ENCODE measurements at regions not wholly inside any gene's neighbourhood (a gene's known extent, or its start where the extent isn't known, plus 50 kb on each side); places are given as distances from the start of the nearest gene placed in this dataset.

- no peak for DNase-seq (ENCODE audit: low read depth)
- TF ChIP-seq CTCF (conservative IDR thresholded peaks at IDR 0.05; ENCODE audit: low read depth, low read length), result no peak
Observed at GRCh38 chr4:171561419-171561818, 251.8 kb upstream of the GALNTL6 start.

DNA sequence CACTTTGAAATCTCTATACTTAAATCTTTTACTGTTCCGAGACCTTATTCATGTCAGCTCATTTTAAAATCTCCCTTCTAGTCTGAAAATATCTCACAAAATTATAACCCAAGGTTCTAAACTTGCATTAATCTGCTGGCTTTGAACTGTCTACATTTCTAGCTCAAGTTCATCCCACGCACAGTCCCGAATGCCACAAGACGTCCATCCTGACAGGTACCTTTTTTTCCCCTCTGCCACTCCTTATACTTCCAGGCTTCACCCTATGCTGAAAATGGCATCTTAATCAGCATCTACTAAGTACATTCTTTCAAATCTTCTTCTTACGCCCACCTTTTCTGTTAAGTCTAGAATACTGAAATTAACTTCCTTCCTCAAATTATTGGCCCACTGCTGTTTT, 259.2 kb upstream of the GALNTL6 start:
- DNase-seq (ENCODE audit: low read depth), result no peak
- TF ChIP-seq CTCF (conservative IDR thresholded peaks at IDR 0.05; ENCODE audit: low read depth, low read length), result no peak
- no peak overlapping the region for H3K4me3 ChIP-seq (ENCODE audit: low read depth, low read length)

More at GRCh38 chr4:171561419-171561818, 251.8 kb upstream of the GALNTL6 start:
- no peak overlapping the region for H3K4me3 ChIP-seq (ENCODE audit: low read depth, low read length)

GRCh38 chr4:171542640-171543039, 270.6 kb upstream of the GALNTL6 start:
- DNase-seq (ENCODE audit: low read depth), result no peak
- no peak overlapping the region for H3K4me3 ChIP-seq (ENCODE audit: low read depth, low read length)
- no peak for TF ChIP-seq CTCF (conservative IDR thresholded peaks at IDR 0.05; ENCODE audit: low read depth, low read length)

DNA sequence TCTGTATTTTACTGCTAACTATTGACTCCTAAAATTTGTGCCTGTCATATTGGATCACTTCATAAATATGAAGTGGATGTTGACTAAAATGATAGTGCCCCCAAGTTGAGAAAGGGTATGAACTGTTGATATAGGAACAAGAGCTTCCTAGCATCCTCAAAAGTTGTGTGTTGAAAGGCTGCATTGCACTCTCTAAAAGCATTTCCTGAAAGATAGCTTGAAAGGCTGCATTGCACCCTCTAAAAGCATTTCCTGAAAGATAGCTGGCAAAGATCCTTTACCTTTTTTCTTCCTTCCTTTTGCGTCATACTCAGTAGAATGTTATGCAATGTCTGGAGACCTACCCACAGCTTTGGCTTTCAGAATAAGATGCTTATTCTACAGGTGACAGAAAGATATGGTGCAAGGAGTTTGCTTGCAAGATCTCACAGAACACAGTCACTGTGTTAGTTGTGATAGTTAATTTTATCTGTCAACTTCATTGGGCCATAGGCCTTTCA, 274.6 kb upstream of the GALNTL6 start:
- DNase-seq (ENCODE audit: low read depth), result peak; percentile 1
- no peak overlapping the region for H3K4me3 ChIP-seq (ENCODE audit: low read depth, low read length)
- TF ChIP-seq CTCF (conservative IDR thresholded peaks at IDR 0.05; ENCODE audit: low read depth, low read length), result no peak

DNA sequence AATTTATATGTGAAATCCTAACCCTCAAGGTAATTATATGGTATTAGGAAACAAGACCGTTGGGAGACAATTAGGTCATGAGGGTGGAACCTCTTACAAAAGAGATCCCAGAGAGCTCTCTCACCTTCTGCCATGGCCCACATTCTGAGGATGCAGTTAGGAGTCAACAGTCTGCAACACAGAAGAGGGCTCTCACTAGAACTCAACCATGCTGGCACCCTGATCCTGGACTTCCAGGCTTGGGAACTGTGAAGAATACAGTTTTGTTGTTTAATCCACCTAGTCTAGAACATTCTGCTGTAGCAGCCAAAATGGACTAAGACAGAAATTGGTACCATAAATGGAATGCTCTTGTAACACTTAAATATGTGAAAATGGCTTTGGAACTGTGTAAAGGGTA, 278.8 kb upstream of the GALNTL6 start:
- no peak overlapping the region for H3K4me3 ChIP-seq (ENCODE audit: low read depth, low read length)
- no peak for DNase-seq (ENCODE audit: low read depth)
- TF ChIP-seq CTCF (conservative IDR thresholded peaks at IDR 0.05; ENCODE audit: low read depth, low read length), result no peak

GRCh38 chr4:171532968-171533367, 280.2 kb upstream of the GALNTL6 start:
- no peak overlapping the region for H3K4me3 ChIP-seq (ENCODE audit: low read depth, low read length)
- no peak for DNase-seq (ENCODE audit: low read depth)
- no peak for TF ChIP-seq CTCF (conservative IDR thresholded peaks at IDR 0.05; ENCODE audit: low read depth, low read length)

- no peak overlapping the region for H3K4me3 ChIP-seq (ENCODE audit: low read depth, low read length)
- peak; percentile 2 for DNase-seq (ENCODE audit: low read depth)
- no peak for TF ChIP-seq CTCF (conservative IDR thresholded peaks at IDR 0.05; ENCODE audit: low read depth, low read length)
Observed at GRCh38 chr4:171524903-171525302, 288.3 kb upstream of the GALNTL6 start.
